Cardiac muscle cell (in vitro differentiated cells and primary cell): ENCODE measurements at regions not wholly inside any gene's neighbourhood (a gene's known extent, or its start where the extent isn't known, plus 50 kb on each side); places are given as distances from the start of the nearest gene placed in this dataset.
"Not testable (repeated sequence)": the region's sequence is repeated elsewhere in the genome, so short reads cannot be mapped to it uniquely, and the experiment has no call there.

Experiments
- DNase-seq, 2 donors: peaks; one replicate each; pipeline versions ENCODE4 v3.0.0 to v3.0.0-alpha.2; 2010 to 2017; ENCODE audit warnings: low read depth in 1 of 2, low spot score in 1 of 2
- H3K27ac ChIP-seq: fragments of 200-600 bp; sonication (generic); 2 replicates; pipeline ENCODE4 v1.5.1; 2016
- H3K27me3 ChIP-seq: fragments of 200-600 bp; sonication (generic); 2 replicates; pipeline ENCODE4 v1.6.0; 2016; ENCODE audit warnings: control low read depth
- H3K36me3 ChIP-seq: fragments of 200-600 bp; sonication (generic); 2 replicates; pipeline ENCODE4 v1.5.1; 2016; ENCODE audit warnings: control low read depth
- H3K4me1 ChIP-seq: fragments of 200-600 bp; sonication (generic); 2 replicates; pipeline ENCODE4 v1.8.1; 2017; ENCODE audit warnings: low read depth, mild to moderate bottlenecking, mixed run types
- H3K4me3 ChIP-seq: fragments of 200-600 bp; sonication (generic); 2 replicates; pipeline ENCODE4 v1.5.1; 2016; ENCODE audit warnings: mild to moderate bottlenecking
- H3K9me3 ChIP-seq: fragments of 200-600 bp; sonication (generic); 2 replicates; pipeline ENCODE4 v1.5.1; 2017; ENCODE audit warnings: low read depth, mild to moderate bottlenecking, control low read depth
- CTCF ChIP-seq: IDR thresholded peaks from 2 replicates; pipeline ENCODE4 v1.5.1; 2012; ENCODE audit warnings: low read depth, mild to moderate bottlenecking, low read length

- Histone ChIP-seq H3K4me3 (no peak overlapping the region), H3K27me3 (no peaks in the 10 kb centered on the region), H3K27ac (no peak overlapping the region), H3K9me3 (no peaks in the 10 kb centered on the region), H3K4me1 (no peaks in the 10 kb centered on the region), H3K36me3 (no peaks in the 10 kb centered on the region)
- TF ChIP-seq CTCF, result no peak
- DNase-seq, result no peak
Observed at GRCh38 chr2:234701841-234702240, 205.0 kb upstream of the ARL4C start.

- Histone ChIP-seq H3K4me3 (no peak overlapping the region), H3K27ac (no peak overlapping the region), H3K27me3 (no peaks in the 10 kb centered on the region), H3K4me1 (no peaks in the 10 kb centered on the region), H3K9me3 (no peaks in the 10 kb centered on the region), H3K36me3 (no peaks in the 10 kb centered on the region)
- TF ChIP-seq CTCF, result no peak
- no peak for DNase-seq
Observed at GRCh38 chr2:234701421-234701820, 204.5 kb upstream of the ARL4C start.

GRCh38 chr2:234699456-234699855, 202.6 kb upstream of the ARL4C start:
- no peaks in the 10 kb centered on the region for H3K36me3 ChIP-seq
- H3K4me1 ChIP-seq, result no peaks in the 10 kb centered on the region
- TF ChIP-seq CTCF, result no peak
- DNase-seq, result no peak
- H3K4me3 ChIP-seq, result no peak overlapping the region
- H3K27me3 ChIP-seq, result no peaks in the 10 kb centered on the region
- H3K27ac ChIP-seq, result no peak overlapping the region
- no peaks in the 10 kb centered on the region for H3K9me3 ChIP-seq

- H3K27ac ChIP-seq, H3K36me3 ChIP-seq, DNase-seq, H3K9me3 ChIP-seq, H3K27me3 ChIP-seq, H3K4me3 ChIP-seq, H3K4me1 ChIP-seq: not testable (repeated sequence)
Observed at GRCh38 chr2:234697300-234697876, 200.5 kb upstream of the ARL4C start.

- H3K27me3 ChIP-seq, result no peaks in the 10 kb centered on the region
- no peaks in the 10 kb centered on the region for H3K36me3 ChIP-seq
- H3K27ac ChIP-seq, result no peak overlapping the region
- H3K4me1 ChIP-seq, result no peaks in the 10 kb centered on the region
- no peaks in the 10 kb centered on the region for H3K9me3 ChIP-seq
- TF ChIP-seq CTCF, result no peak
- DNase-seq, result no peak
- H3K4me3 ChIP-seq, result no peak overlapping the region
Observed at GRCh38 chr2:234695981-234696380, 199.1 kb upstream of the ARL4C start.

GRCh38 chr2:234694244-234695013, 197.5 kb upstream of the ARL4C start:
- no peaks in the 10 kb centered on the region for H3K4me1 ChIP-seq
- H3K27me3 ChIP-seq, result no peaks in the 10 kb centered on the region
- no peaks in the 10 kb centered on the region for H3K36me3 ChIP-seq
- DNase-seq, result peak in 1 of 2 donors; percentile 40
- no peak overlapping the region for H3K4me3 ChIP-seq
- no peak overlapping the region for H3K27ac ChIP-seq
- no peaks in the 10 kb centered on the region for H3K9me3 ChIP-seq
- TF ChIP-seq CTCF, result no peak

- H3K9me3 ChIP-seq, H3K27ac ChIP-seq, DNase-seq, H3K4me1 ChIP-seq, H3K4me3 ChIP-seq, H3K27me3 ChIP-seq, H3K36me3 ChIP-seq: not testable (repeated sequence)
Observed at GRCh38 chr2:234693681-234694190, 196.9 kb upstream of the ARL4C start.

GRCh38 chr2:234693191-234693590, 196.3 kb upstream of the ARL4C start:
- H3K27ac ChIP-seq, DNase-seq, H3K4me1 ChIP-seq: not testable (repeated sequence)

More at GRCh38 chr2:234693191-234693590, 196.3 kb upstream of the ARL4C start:
- H3K36me3 ChIP-seq, H3K9me3 ChIP-seq, H3K4me3 ChIP-seq, H3K27me3 ChIP-seq: not testable (repeated sequence)
